ENCODE measurements at regions not wholly inside any gene's neighbourhood (a gene's known extent, or its start where the extent isn't known, plus 50 kb on each side); places are given as distances from the start of the nearest gene placed in this dataset.
A peak's percentile ranks its signal among the peaks of the same experiment; 100 is the strongest.

DNA sequence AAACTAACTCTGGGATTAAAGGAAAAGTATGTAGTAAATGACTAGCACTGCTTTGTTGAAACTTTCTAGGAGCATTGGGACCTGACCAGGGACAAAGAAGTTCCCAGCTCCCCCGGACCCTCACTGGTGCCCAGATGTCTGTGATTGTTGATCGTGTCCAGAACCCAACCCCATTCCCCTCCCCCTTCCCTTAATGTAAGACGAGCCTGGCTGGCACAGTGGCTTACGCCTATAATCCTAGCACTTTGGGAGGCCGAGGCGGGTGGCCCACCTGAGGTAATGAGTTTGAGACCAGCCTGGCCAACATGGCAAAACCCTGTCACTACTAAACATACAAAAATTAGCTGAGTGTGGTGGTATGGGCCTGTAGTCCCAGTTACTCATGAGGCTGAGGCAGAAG is 750.3 kb downstream of the CBLN4 start:
- 91 to 100% (median 93%) methylated on average over 6 of the region's 6 CpGs for WGBS, 4 donors
- Histone ChIP-seq H3K9me3 (replicated peaks in 1 of 3) (no peaks in the 10 kb centered on the region), H3K27ac (no peak overlapping the region), H3K27me3 (no peaks in the 10 kb centered on the region), H3K4me1 (replicated peaks in 1 of 2) (no peaks in the 10 kb centered on the region), H3K4me3 (no peak overlapping the region), H3K36me3 (replicated peaks in 1 of 2) (no peaks in the 10 kb centered on the region)
- no peak for DNase-seq
- TF ChIP-seq, protein P1, sequence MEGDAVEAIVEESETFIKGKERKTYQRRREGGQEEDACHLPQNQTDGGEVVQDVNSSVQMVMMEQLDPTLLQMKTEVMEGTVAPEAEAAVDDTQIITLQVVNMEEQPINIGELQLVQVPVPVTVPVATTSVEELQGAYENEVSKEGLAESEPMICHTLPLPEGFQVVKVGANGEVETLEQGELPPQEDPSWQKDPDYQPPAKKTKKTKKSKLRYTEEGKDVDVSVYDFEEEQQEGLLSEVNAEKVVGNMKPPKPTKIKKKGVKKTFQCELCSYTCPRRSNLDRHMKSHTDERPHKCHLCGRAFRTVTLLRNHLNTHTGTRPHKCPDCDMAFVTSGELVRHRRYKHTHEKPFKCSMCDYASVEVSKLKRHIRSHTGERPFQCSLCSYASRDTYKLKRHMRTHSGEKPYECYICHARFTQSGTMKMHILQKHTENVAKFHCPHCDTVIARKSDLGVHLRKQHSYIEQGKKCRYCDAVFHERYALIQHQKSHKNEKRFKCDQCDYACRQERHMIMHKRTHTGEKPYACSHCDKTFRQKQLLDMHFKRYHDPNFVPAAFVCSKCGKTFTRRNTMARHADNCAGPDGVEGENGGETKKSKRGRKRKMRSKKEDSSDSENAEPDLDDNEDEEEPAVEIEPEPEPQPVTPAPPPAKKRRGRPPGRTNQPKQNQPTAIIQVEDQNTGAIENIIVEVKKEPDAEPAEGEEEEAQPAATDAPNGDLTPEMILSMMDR (IDR thresholded peaks at IDR 0.05), result no peak
- no peak for TF ChIP-seq POLR2A (IDR thresholded peaks at IDR 0.05)
- intact Hi-C loops (cut with DNase I), result no loop called here

DNA sequence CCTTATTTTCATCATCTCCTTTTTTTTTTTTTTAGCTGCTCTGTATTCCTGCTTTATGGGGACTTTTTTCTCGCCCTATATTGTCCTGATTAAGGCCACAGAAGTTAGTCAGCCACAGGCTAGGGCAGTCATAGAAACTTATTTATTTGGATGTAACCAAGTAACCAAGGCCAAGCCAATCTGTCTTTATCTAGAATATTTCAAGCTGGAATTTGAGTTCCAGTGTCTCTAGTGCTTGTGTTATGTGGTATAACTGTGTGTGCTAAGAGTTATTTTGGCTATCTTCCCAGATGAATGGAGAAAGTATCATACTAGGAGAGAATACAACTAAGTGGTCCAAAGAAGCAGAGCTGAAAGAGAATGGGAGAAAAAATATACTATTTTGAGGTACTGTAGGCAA is 751.5 kb downstream of the CBLN4 start:
- TF ChIP-seq POLR2A (IDR thresholded peaks at IDR 0.05), result no peak
- TF ChIP-seq, protein P1 (IDR thresholded peaks at IDR 0.05), result no peak
- no peaks in the 10 kb centered on the region for H3K36me3 ChIP-seq (replicated peaks in 1 of 2)
- intact Hi-C loops (cut with DNase I), result no loop called here
- H3K4me3 ChIP-seq, result no peak overlapping the region
- H3K27ac ChIP-seq, result no peak overlapping the region
- WGBS, 4 donors, result 9 to 28% (median 16%) methylated on average over 1 of the region's 1 CpG
- H3K9me3 ChIP-seq (replicated peaks in 1 of 3), result no peaks in the 10 kb centered on the region
- H3K4me1 ChIP-seq (replicated peaks in 1 of 2), result no peaks in the 10 kb centered on the region
- peak in 2 of 7 donors; percentile 10 to 13 for DNase-seq
- no peaks in the 10 kb centered on the region for H3K27me3 ChIP-seq

DNA sequence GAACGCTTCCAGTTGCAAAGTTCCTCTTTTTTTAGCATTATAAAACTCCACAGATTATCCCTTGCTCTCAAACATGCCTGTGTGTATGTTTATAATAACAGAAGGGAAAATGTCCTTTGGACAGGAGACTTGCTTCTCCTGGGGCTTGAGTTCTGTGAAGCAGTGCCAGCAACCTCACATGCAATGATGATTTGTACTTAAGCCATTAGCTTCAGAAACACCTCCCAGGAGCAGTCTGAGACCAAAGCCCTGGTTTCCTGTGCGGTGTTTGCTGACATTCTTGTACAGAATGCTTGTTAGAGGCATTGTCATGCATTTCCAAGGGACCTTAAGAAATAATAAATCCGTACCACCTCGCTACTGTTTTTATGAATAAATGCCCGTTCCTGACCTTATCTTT is 752.8 kb downstream of the CBLN4 start:
- no peak for TF ChIP-seq POLR2A (IDR thresholded peaks at IDR 0.05)
- TF ChIP-seq, protein P1 (IDR thresholded peaks at IDR 0.05), result no peak

DNA sequence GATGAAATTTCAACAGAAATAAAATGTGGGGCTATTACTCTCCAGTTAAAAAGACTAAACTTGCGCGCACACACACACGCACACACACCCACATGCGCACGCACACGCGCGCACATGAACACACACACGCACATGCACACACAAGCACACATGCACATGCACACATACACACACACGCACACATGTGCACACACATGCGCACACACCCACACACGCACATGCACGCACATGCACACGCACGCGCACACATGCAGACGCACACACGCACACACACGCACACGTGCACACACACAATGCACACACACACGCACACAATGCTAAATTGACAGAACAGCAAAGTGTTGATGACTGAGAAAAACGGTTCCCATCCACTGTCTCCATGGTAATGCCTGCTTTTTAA is 754.1 kb downstream of the CBLN4 start:
- no peak for DNase-seq
- no peak overlapping the region for H3K27ac ChIP-seq

More for the DNA sequence above, 752.8 kb downstream of the CBLN4 start:
- intact Hi-C loops (cut with DNase I), result no loop called here
- Histone ChIP-seq H3K4me1 (replicated peaks in 1 of 2) (no peaks in the 10 kb centered on the region), H3K36me3 (replicated peaks in 1 of 2) (no peaks in the 10 kb centered on the region), H3K9me3 (replicated peaks in 1 of 3) (no peaks in the 10 kb centered on the region), H3K27me3 (no peaks in the 10 kb centered on the region), H3K4me3 (no peak overlapping the region), H3K27ac (no peak overlapping the region)
- no peak for DNase-seq
- WGBS, 4 donors, result 69 to 76% (median 71%) methylated on average over 5 of the region's 5 CpGs

More for the DNA sequence above, 754.1 kb downstream of the CBLN4 start:
- Histone ChIP-seq H3K4me3 (no peak overlapping the region), H3K4me1 (replicated peaks in 1 of 2) (no peaks in the 10 kb centered on the region), H3K36me3 (replicated peaks in 1 of 2) (no peaks in the 10 kb centered on the region), H3K9me3 (replicated peaks in 1 of 3) (no peaks in the 10 kb centered on the region), H3K27me3 (no peaks in the 10 kb centered on the region)
- WGBS, 4 donors, result 89 to 96% (median 92%) methylated on average over 21 to 22 of the region's 22 CpGs
- intact Hi-C loops (cut with DNase I), result no loop called here
- no peak for TF ChIP-seq POLR2A (IDR thresholded peaks at IDR 0.05)
- TF ChIP-seq, protein P1 (IDR thresholded peaks at IDR 0.05), result no peak
